NCI-H2227 (cell line): ENCODE measurements at regions not wholly inside any gene's neighbourhood (a gene's known extent, or its start where the extent isn't known, plus 50 kb on each side); places are given as distances from the start of the nearest gene placed in this dataset.
"Not testable (repeated sequence)": the region's sequence is repeated elsewhere in the genome, so short reads cannot be mapped to it uniquely, and the experiment has no call there.

ENCODE experiments used
- DNase-seq: peaks from one replicate; lab custom pipeline; 2025; ENCODE audit not compliant: unreplicated experiment; lab: John Stamatoyannopoulos, UW

- DNase-seq, result no peak
Observed at GRCh38 chr2:17196380-17196779, 321.9 kb downstream of the RAD51AP2 start.

- no peak for DNase-seq
Observed at GRCh38 chr2:17195016-17195415, 323.2 kb downstream of the RAD51AP2 start.

- no peak for DNase-seq
Observed at GRCh38 chr2:17194083-17194482, 324.2 kb downstream of the RAD51AP2 start.

GRCh38 chr2:17193433-17193890, 324.8 kb downstream of the RAD51AP2 start:
- DNase-seq, result not testable (repeated sequence)

- DNase-seq, result no peak
Observed at GRCh38 chr2:17191223-17191622, 327.0 kb downstream of the RAD51AP2 start.

GRCh38 chr2:17190527-17190926, 327.7 kb downstream of the RAD51AP2 start:
- DNase-seq, result no peak

GRCh38 chr2:17188721-17189120, 329.5 kb downstream of the RAD51AP2 start:
- no peak for DNase-seq

- no peak for DNase-seq
Observed at GRCh38 chr2:17184512-17184911, 333.7 kb downstream of the RAD51AP2 start.

- no peak for DNase-seq
Observed at GRCh38 chr2:17182399-17182798, 335.8 kb downstream of the RAD51AP2 start.

GRCh38 chr2:17181051-17181752, 337.0 kb downstream of the RAD51AP2 start:
- no peak for DNase-seq

- DNase-seq, result no peak
Observed at GRCh38 chr2:17179145-17179808, 339.0 kb downstream of the RAD51AP2 start.

GRCh38 chr2:17177088-17177487, 341.2 kb downstream of the RAD51AP2 start:
- DNase-seq, result no peak

- peak; percentile 61 for DNase-seq
Observed at GRCh38 chr2:17171446-17172049, 346.7 kb downstream of the RAD51AP2 start.

- DNase-seq, result peak; percentile 51
Observed at GRCh38 chr2:17166506-17166905, 351.7 kb downstream of the RAD51AP2 start.

- DNase-seq, result no peak
Observed at GRCh38 chr2:17164550-17164949, 353.7 kb downstream of the RAD51AP2 start.

GRCh38 chr2:17163638-17164037, 354.6 kb downstream of the RAD51AP2 start:
- DNase-seq, result no peak

- peak; percentile 54 for DNase-seq
Observed at GRCh38 chr2:17162713-17163112, 355.5 kb downstream of the RAD51AP2 start.

GRCh38 chr2:17160594-17160993, 357.6 kb downstream of the RAD51AP2 start:
- DNase-seq, result no peak

GRCh38 chr2:17156086-17156485, 362.2 kb downstream of the RAD51AP2 start:
- DNase-seq, result no peak

GRCh38 chr2:17149945-17150344, 368.3 kb downstream of the RAD51AP2 start:
- no peak for DNase-seq

GRCh38 chr2:17148407-17149145, 369.7 kb downstream of the RAD51AP2 start:
- peak; percentile 14 for DNase-seq
